NT2/D1 (cell line): ENCODE measurements at regions not wholly inside any gene's neighbourhood (a gene's known extent, or its start where the extent isn't known, plus 50 kb on each side); places are given as distances from the start of the nearest gene placed in this dataset.

Experiments
- YY1 ChIP-seq: IDR thresholded peaks from 2 replicates; pipeline ENCODE4 v1.6.1; 2011; ENCODE audit not compliant: insufficient read length, insufficient read depth
- ZNF274 ChIP-seq: IDR thresholded peaks from 2 replicates; pipeline ENCODE4 v1.6.1; 2011; ENCODE audit warnings: mild to moderate bottlenecking, low read depth, low read length

DNA sequence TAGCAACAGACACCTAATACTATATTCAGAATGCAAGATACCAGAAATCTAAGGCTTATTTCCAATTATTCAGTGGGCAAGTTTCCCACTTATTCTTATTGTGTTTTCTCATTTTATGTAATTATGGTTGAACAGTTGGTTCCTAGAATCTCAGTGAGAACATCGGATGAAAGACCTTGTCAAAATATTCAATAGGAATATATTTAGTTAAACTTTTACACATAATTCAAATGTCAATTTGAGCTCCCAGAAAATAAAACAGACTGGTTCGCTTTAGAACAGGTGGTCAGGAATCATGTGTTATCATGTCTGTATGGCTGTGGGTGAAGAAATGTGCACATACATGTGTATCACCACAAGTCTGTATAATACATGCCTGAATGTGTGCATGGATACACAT is 447.8 kb downstream of the MED10 start:
- TF ChIP-seq YY1 (no peak), ZNF274 (no peak)
